ENCODE measurements at regions not wholly inside any gene's neighbourhood (a gene's known extent, or its start where the extent isn't known, plus 50 kb on each side); places are given as distances from the start of the nearest gene placed in this dataset.

- TF ChIP-seq CTCF (IDR thresholded peaks at IDR 0.05; ENCODE audit: insufficient read depth, low read depth, low read length) (no peak), EZH2 (IDR thresholded peaks at IDR 0.05; ENCODE audit: insufficient read depth, low read length) (no peak)
Observed at GRCh38 chr4:173704201-173704600, 174.2 kb upstream of the HAND2 start.
